ENCODE measurements at regions not wholly inside any gene's neighbourhood (a gene's known extent, or its start where the extent isn't known, plus 50 kb on each side); places are given as distances from the start of the nearest gene placed in this dataset.
A peak's percentile ranks its signal among the peaks of the same experiment; 100 is the strongest.

GRCh38 chr1:83670909-83671565 is 327.9 kb downstream of the TTLL7 start:
- no peak for DNase-seq

DNA sequence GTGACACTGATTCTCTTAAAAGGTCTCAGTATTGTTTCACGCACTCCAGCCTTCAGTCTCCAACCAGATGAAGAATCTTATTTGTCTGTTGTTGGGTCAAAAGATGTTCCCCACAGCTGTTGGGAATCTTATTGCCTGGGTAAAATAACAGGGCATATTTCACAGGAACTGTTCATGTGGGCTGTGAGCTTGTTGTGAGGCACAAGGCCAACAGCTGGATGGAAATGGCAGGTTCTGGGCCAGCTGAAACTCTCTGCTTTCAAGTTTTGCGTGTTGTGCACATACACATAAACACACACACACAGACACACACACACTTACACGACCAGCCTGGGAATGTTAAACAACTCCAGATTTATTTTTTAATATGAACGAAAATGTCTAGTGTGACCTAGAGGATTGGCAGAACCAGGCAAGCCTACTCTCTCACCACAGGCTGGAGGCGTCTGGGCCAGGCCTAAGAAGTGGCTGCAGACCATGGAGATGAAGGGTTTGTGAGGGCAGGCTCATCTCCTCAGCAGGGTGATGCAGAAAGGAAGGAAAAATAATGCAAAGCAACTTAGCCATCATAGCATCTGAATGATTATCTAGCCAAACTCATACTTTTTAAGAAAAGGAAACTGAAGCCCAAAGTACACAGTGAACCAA is 357.0 kb downstream of the TTLL7 start:
- no peak for DNase-seq

GRCh38 chr1:83641206-83641658 is 357.7 kb downstream of the TTLL7 start:
- no peak for DNase-seq

- no peak for DNase-seq
Measured at GRCh38 chr1:83639785-83640184, 359.1 kb downstream of the TTLL7 start.

DNA sequence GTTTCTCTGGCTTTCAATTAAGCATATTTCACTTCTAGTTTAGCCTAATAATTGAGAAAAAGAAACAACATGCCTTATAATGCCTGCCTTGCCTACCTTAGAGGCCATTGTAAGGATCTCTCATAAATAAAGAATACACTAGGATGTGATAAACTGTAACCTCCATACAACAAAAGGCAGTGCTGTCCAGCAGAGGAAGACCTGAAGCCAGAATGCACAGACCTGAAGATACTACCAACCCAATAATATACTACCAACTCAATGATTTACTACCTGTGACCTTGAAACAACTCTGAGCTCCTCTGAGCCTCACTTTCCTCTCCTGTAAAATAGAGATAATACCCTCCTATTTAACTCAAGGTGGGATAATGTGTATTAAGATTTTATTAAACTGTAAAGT is 361.3 kb downstream of the TTLL7 start:
- no peak for DNase-seq

DNA sequence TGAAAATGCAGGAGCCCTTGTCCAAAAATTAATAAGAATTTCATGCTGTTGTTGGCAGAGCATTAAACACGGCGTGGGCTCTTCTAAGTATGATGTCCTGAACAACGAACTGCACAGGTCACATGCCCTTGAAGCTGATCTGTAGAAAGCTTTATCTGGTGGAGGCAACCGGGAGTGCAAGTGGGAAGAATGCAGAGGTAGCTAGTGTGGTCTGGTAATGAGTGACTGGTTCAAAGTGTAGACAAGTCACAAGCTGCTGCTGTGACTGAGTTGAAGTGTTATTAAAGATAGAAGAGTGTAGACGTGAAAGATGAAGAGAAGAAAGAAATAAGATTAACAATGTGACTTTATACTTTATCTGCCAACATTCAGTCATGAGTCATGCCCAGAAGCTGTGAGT is 361.9 kb downstream of the TTLL7 start:
- no peak for DNase-seq

DNA sequence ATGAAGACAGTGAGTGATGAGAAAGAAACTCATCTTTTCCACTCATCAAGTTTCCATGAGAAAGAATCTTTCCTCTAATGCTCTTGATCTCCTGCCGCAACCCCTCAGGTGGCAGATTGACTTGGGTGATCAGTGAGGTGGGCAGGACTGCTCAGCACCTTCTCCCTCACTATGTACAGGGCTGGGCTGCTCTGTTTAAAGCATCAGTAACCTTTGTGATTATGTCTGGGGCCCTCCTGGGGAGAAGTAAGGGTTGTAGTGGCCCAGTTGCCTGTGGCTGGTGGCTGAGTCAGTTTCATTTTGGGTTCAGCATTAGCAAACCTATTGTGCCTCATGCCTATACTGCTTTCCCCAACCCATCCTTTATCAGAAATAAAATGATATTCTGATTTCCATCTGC is 366.0 kb downstream of the TTLL7 start:
- DNase-seq: no peak

DNA sequence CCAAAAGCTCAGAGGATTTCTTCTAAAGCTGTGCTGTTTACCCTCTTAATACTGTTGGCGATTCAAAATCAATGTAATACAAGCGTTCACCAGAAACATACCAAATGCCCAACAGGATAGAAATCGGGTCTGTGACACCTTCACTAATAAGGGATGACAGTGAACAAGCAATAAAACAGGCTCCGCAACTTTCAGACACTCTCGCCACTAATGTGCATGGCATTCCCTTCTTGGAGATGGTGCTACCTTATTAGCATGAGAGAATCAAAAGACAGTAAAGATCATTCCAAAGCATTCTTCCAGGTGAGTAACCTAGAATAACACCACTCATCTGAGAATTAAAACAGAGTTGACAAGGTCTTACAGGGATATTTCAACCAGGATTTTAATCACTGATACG is 367.1 kb downstream of the TTLL7 start:
- DNase-seq: no peak

DNA sequence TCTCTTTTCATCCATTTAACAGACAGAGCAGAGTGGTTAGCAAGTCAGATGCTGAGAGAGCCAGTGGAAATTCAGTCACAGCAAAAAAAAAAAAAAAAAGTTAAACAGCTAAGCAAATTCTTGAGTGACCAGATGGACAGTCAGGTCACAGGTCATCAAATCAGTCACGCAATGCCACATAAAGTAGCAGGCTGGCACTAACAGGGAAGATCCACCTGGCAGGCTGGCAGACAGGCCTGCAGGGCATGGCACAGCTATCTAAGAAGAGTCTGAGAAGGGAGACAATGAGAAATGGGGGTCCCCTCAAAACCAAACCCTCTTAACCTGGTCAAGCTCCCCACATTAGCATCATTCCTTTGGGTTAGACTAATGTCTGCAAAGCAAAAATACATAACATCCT is 371.9 kb downstream of the TTLL7 start:
- DNase-seq: no peak

DNA sequence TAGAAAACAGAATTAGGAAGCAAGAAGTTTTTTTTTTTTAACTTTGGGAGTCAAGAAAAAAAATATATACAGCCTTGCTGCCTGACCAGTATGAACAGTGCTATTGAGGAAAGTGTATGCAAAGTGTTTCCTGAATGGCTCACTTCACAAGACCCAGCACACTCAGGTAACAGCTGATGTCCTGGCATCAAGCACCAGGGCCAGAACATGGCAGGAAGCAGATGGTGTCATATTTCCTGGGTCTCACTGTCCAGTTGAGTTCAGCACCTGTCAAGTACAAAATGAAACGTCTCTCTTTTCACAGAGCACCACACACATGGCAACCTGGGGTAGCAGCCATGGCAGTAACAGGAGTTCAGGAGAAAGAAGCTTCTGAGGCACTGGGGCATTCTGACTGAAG is 372.3 kb downstream of the TTLL7 start:
- no peak for DNase-seq

DNA sequence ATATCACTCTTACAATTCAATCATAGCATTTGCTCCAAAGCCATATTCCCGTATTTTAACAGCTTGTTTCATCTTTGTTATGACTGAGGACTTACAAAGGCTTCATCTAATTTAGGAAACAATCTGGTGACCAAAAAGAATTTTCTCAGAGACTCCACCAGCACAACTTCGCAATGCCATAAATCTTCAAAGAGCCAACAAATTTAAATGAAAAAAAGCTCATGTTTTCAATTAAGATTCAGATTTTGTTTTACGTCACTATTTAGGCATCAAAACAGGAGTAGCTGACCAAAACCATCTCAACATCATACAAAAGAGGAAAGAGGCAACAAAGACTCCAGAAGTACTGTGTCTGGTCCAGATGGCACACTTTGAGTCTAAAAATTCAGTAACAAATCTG is 373.3 kb downstream of the TTLL7 start:
- no peak for DNase-seq

DNA sequence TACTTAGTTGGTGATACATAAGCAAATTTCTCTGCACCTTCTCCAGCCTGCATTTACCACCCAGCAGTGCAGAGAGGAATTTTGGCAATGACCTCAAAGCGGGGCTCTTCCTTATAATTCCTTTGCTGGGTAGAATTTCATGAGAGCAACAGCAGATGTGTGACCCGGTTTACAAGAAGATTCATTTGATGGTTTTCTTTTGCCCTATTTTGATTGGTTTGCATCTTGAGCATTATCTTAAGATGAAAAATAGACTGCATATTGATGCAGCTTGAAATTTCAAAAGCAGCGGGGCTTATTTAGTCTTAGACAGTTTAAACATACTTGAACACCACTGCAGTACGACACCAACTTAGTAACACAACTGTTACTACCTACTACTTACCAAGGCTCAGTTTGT is 378.9 kb downstream of the TTLL7 start:
- DNase-seq: no peak

DNA sequence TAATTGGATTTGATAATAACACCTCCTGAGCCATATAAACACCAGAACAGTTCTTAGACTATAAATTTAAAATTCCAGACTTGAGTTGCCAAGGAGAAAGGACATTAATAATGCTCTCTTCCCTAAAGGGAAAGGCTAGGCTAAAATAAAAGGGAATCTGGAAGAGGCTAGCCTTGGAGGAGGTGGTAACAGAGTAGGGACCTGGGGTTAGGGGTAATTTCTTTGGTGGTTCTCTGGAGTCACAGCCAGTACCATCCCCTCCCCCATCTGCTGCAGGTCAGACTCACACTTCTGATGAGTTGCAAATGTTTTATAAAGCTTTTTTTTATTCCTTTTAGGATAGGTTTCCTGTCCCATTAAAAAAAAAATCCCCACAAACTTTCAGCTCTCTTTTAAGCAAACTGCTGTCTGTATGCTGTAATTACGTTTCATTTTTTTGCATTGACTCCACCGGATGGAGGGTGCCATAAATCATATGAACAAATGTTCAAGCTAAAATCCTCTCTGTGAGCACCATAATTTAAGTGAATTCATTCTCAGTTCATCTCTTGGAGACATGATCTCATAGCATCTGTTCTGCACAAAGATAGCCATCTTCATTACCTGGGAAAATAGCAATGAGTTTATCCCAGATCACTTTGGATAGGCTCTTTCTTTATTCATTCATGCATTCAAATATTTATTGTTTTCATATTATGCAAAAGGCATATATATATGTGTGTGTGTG is 379.6 kb downstream of the TTLL7 start:
- no peak for DNase-seq

DNA sequence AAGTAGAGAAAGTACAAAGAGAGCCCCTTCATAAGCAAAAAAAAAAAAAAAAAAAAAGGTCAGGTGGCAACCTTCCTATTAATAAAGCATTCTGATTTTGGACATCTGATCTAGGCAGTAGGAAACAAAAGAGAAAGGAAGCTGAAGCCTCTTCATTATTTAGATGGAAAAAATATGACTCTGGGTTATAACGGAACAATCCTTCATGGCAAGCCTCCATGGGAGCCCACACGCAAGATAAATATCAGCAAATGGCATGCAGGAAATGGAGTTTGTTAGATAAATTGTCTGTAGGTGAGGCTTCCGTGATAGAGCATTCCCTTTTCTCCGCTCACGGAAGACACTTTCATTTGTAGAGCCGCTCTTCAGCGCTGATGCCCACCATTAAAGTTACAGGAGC is 381.0 kb downstream of the TTLL7 start:
- no peak for DNase-seq

DNA sequence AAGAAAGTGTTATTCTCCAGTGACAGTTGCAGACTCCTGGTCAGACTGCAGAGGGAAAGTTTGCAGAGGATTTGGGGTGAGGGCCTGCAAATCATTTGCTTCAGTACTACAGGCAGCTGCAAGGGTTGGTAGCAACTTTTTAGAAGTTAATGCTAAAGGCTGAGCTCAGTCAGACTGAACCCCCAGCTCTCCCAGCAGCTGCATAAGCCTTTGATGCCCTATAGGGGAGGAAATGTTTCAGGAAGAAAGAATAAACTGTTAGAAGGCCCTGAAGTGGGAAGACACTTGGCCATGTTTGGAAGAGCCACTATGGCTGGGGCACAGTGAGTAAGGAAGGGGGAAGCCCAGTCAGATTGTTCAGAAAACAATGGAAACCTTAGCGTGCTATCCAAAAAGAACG is 383.6 kb downstream of the TTLL7 start:
- DNase-seq: no peak

DNA sequence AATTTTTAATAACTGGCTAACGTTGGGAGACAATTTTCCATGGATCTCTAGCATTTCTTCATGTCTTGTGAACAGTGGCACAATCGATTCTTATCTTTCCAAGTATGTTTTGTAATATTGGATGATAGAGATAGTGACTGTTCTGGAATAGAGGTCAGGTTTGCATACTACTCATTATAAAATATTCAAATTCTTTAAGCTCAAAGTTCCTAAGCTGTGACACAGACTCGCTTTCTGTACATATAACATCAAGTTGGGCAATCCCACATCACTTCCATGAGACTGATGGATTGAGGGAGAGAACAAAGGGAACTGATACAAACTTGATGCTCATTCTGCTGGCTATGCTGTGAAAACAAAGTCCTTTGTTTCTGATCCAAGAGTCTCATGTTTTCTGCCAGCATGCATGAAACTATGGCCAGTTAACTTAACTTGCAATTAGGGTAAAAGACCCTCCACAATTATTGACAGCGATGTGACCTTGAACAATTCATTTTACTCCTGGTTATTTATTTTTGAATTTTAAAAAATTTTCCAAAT is 392.4 kb downstream of the TTLL7 start:
- DNase-seq: no peak

- no peak for DNase-seq
Measured at GRCh38 chr1:83596331-83596730, 402.6 kb downstream of the TTLL7 start.

GRCh38 chr1:83593073-83593472 is 405.9 kb downstream of the TTLL7 start:
- DNase-seq: no peak

DNA sequence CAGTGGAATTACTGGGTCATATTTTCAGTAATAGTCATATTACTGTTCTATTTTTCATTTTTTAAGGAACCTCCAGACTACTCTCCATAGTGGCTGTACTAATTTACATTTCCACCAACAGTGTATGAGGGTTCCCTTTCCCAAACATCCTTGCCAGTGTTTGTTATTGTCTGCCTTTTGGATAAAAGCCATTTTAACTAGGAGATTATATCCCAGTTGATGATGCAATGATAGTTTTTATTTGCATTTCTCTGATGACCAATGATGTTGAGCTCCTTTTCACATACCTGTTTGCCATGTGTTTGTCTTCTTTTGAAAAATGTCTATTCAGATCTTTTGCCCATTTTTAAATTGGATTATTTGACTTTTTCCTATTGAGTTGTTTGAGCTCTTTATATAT is 410.8 kb downstream of the TTLL7 start:
- no peak for DNase-seq

GRCh38 chr1:83583351-83584014 is 415.4 kb downstream of the TTLL7 start:
- DNase-seq: peak; percentile 70

DNA sequence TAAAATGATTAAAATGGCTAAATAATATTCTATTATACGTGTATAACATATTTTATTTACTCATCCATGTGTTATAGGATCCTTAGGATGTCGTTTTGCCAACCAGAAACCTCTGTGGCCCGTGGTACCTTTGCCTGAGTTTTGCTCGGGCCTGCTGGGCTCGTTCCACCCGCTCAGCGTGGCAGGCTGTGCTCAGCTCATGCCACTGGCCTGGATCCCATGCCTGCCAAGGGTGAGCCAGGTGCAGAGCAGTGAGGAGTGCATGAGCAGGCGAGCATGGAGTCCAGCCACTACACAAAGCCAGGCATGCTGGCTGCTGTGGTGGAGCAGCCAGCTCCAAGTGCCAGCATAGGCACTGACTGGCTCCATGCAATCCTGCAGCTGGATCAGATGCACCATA is 417.2 kb downstream of the TTLL7 start:
- no peak for DNase-seq

DNA sequence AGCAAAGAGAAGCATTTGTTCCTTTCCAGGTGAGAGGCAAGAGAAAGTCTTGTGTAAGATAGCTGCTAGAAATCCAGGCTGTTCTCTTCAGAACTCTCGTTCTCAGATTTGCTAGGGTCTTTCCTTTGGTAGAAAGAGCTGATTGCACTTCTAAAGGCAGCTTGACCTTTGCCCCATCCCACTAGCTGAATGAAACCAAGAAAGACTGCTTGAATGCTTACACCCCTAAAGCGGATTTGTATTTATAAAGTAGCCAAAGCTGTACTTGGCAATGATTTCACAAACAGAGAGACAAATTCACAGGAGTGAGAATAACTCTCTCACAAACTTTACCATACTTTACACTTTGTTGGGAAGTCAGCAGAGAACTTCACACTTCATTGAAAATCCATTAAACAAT is 424.1 kb downstream of the TTLL7 start:
- no peak for DNase-seq

GRCh38 chr1:83573776-83574175 is 425.2 kb downstream of the TTLL7 start:
- DNase-seq: no peak

DNA sequence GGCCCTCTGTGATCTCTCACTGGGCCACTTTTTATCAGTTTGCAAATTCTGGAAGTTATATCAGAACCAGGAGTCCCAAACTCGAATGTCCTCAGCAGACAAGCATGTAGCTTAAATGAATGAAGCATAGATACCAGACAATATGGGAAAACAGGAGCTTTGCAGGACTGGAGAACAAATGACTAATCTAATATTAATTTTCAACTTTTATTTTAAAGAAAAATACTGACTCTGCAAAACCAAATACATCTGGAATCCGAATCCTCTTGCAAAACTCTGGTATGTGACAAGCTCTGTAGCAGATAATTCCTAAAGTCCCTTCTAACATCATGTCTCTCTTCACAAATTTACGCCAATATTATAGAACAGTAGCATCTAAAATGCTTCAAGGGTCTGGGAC is 427.4 kb downstream of the TTLL7 start:
- no peak for DNase-seq

Measured in COR-L47 (cell line).